ENCODE measurements at regions not wholly inside any gene's neighbourhood (a gene's known extent, or its start where the extent isn't known, plus 50 kb on each side); places are given as distances from the start of the nearest gene placed in this dataset.

- ChIA-PET POLR2A (no interaction called here), CTCF (no interaction called here)
- no peak for TF ChIP-seq CTCF (IDR thresholded peaks at IDR 0.05; ENCODE audit: control extremely low read depth, extremely low read depth, low read depth, missing control alignments)
- no peak for DNase-seq (ENCODE audit: extremely low spot score)
These were observed 173.4 kb downstream of the WNT5A start for GRCh38 chr3:55313666-55314065.

GRCh38 chr3:55309336-55309735 is 177.8 kb downstream of the WNT5A start:
- no peak for DNase-seq (ENCODE audit: extremely low spot score)
- ChIA-PET CTCF (no interaction called here), POLR2A (no interaction called here)

GRCh38 chr3:55307622-55308021 is 179.5 kb downstream of the WNT5A start:
- DNase-seq (ENCODE audit: extremely low spot score): no peak
- ChIA-PET POLR2A (no interaction called here), CTCF (no interaction called here)
- no peak for TF ChIP-seq CTCF (IDR thresholded peaks at IDR 0.05; ENCODE audit: control extremely low read depth, extremely low read depth, low read depth, missing control alignments)

More at GRCh38 chr3:55309336-55309735, 177.8 kb downstream of the WNT5A start:
- TF ChIP-seq CTCF (IDR thresholded peaks at IDR 0.05; ENCODE audit: control extremely low read depth, extremely low read depth, low read depth, missing control alignments): no peak

- POLR2A ChIA-PET: no interaction called here
- no peak for DNase-seq (ENCODE audit: extremely low spot score)
- CTCF ChIA-PET: no interaction called here
- TF ChIP-seq CTCF (IDR thresholded peaks at IDR 0.05; ENCODE audit: control extremely low read depth, extremely low read depth, low read depth, missing control alignments): no peak
These were observed 181.2 kb downstream of the WNT5A start for GRCh38 chr3:55305696-55306485.

- CTCF ChIA-PET: no interaction called here
- no peak for TF ChIP-seq CTCF (IDR thresholded peaks at IDR 0.05; ENCODE audit: control extremely low read depth, extremely low read depth, low read depth, missing control alignments)
- no peak for DNase-seq (ENCODE audit: extremely low spot score)
- POLR2A ChIA-PET: no interaction called here
These were observed 186.4 kb downstream of the WNT5A start for GRCh38 chr3:55300701-55301100.

- ChIA-PET CTCF (no interaction called here), POLR2A (no interaction called here)
- DNase-seq (ENCODE audit: extremely low spot score): no peak
- no peak for TF ChIP-seq CTCF (IDR thresholded peaks at IDR 0.05; ENCODE audit: control extremely low read depth, extremely low read depth, low read depth, missing control alignments)
These were observed 189.4 kb downstream of the WNT5A start for GRCh38 chr3:55297706-55298105.
